GM12878 (cell line): ENCODE measurements at regions not wholly inside any gene's neighbourhood (a gene's known extent, or its start where the extent isn't known, plus 50 kb on each side); places are given as distances from the start of the nearest gene placed in this dataset.

ENCODE experiments used
- ATAC-seq: fragments of 200-7000 bp; cut with Tn5 transposase; 3 replicates; pipeline ENCODE4 v1.9.1; 2020; ENCODE audit warnings: mild to moderate bottlenecking, moderate library complexity
- BruUV-seq: library from RNA; stranded (reverse); fragments of 400-500 nt; replicated peaks from 2 replicates; lab custom pipeline; 2021; lab: Mats Ljungman, UMichigan
- CTCF ChIA-PET: fragments of 300-600 bp; sonication (Branson Sonifier 250); formaldehyde crosslinking; extraction: SDS; loops from one replicate; lab custom pipeline; 2021; ENCODE audit warnings: inconsistent platforms; lab: Yijun Ruan, JAX
- POLR2A ChIA-PET: fragments of 350-600 bp; formaldehyde crosslinking; extraction: SDS; loops from one replicate; lab custom pipeline; 2021; ENCODE audit warnings: inconsistent platforms; lab: Charles Lee
- RAD21 ChIA-PET: fragments of 300-600 bp; sonication (Branson Sonifier 250); formaldehyde crosslinking; loops from one replicate; lab custom pipeline; 2023; ENCODE audit warnings: antibody characterized with exemption; ENCODE audit not compliant: unreplicated experiment; lab: Charles Lee
- SMC1A ChIA-PET: fragments of 300-600 bp; sonication (Branson Sonifier 250); formaldehyde crosslinking; loops from one replicate; lab custom pipeline; 2023; ENCODE audit not compliant: unreplicated experiment, uncharacterized antibody; lab: Charles Lee
- DNase-seq: peaks from one replicate; pipeline ENCODE4 v3.0.0-alpha.2; 2011; ENCODE audit warnings: low read depth, low spot score
- FAIRE-seq: peaks from 3 replicates; lab custom pipeline; 2011; peaks lifted over from hg19 to GRCh38; lab: Jason Lieb, UNC
- H2AFZ ChIP-seq: 2 replicates; pipeline ENCODE4 v1.6.0; 2011; ENCODE audit warnings: low read depth, low read length, control low read depth; ENCODE audit not compliant: control insufficient read depth
- H3K27ac ChIP-seq: 2 replicates; pipeline ENCODE4 v1.5.1; 2011; ENCODE audit warnings: control low read depth; ENCODE audit not compliant: control insufficient read depth, insufficient read depth
- H3K27me3 ChIP-seq, 2 experiments: replicated peaks in 1 of 2; 2 replicates each; pipeline versions ENCODE4 v1.6.0 to v1.6.1; 2011; ENCODE audit warnings: low read length in 1 of 2; ENCODE audit not compliant: control insufficient read depth in 2 of 2, insufficient read depth in 2 of 2
- H3K36me3 ChIP-seq, 2 experiments: 2 replicates each; pipeline ENCODE4 v1.5.1; 2011; ENCODE audit warnings: low read length in 1 of 2; ENCODE audit not compliant: control insufficient read depth in 2 of 2, insufficient read depth in 2 of 2
- H3K4me1 ChIP-seq: 2 replicates; pipeline ENCODE4 v1.6.1; 2011; ENCODE audit warnings: mild to moderate bottlenecking, low read length, moderate library complexity, mixed read lengths; ENCODE audit not compliant: control insufficient read depth, insufficient read depth
- H3K4me2 ChIP-seq: 2 replicates; pipeline ENCODE4 v1.6.0; 2011; ENCODE audit warnings: control low read depth; ENCODE audit not compliant: control insufficient read depth, insufficient read depth
- H3K4me3 ChIP-seq: fragments of 200-600 bp; sonication (generic); 2 replicates; pipeline ENCODE4 v1.5.1; 2016
- H3K79me2 ChIP-seq: 2 replicates; pipeline ENCODE4 v1.6.0; 2011; ENCODE audit warnings: low read length; ENCODE audit not compliant: control insufficient read depth, insufficient read depth
- H3K9ac ChIP-seq: 2 replicates; pipeline ENCODE4 v1.8.0; 2011; ENCODE audit warnings: low read length, control low read depth, mixed read lengths; ENCODE audit not compliant: control insufficient read depth, insufficient read depth
- H3K9me3 ChIP-seq: replicated peaks from 3 replicates; pipeline ENCODE4 v1.5.1; 2011; ENCODE audit warnings: mild to moderate bottlenecking, low read length; ENCODE audit not compliant: control insufficient read depth, insufficient read depth
- H4K20me1 ChIP-seq: 2 replicates; pipeline ENCODE4 v1.6.0; 2011; ENCODE audit not compliant: control insufficient read depth, insufficient read depth
- CBX5 ChIP-seq: sonication (generic); IDR thresholded peaks from 2 replicates; pipeline ENCODE4 v1.6.1; 2016; ENCODE audit warnings: low read depth, moderate library complexity, mild to moderate bottlenecking, inconsistent platforms
- IKZF1 ChIP-seq: fragments of 450-650 bp; conservative IDR thresholded peaks from 2 replicates; pipeline ENCODE4 v1.6.1; 2017; ENCODE audit warnings: antibody characterized with exemption, mild to moderate bottlenecking
- NFXL1 ChIP-seq: fragments of 450-650 bp; IDR thresholded peaks from 2 replicates; pipeline ENCODE4 v1.6.1; 2017; ENCODE audit warnings: antibody characterized with exemption, mild to moderate bottlenecking, borderline replicate concordance
- RBBP5 ChIP-seq: fragments of 200-600 bp; sonication (generic); conservative IDR thresholded peaks from 2 replicates; pipeline ENCODE4 v1.6.1; 2016
- RELA ChIP-seq: fragments of 450-650 bp; IDR thresholded peaks from 2 replicates; pipeline ENCODE4 v1.8.0; 2014; ENCODE audit warnings: borderline replicate concordance; ENCODE audit not compliant: partially characterized antibody
- RUNX3 ChIP-seq: IDR thresholded peaks from 2 replicates; pipeline ENCODE4 v1.6.1; 2012; ENCODE audit warnings: low read length, inconsistent platforms
- SMAD5 ChIP-seq: IDR thresholded peaks from 2 replicates; pipeline ENCODE4 v1.6.1; 2016; ENCODE audit warnings: antibody characterized with exemption, low read depth
- SMC3 ChIP-seq: IDR thresholded peaks from 2 replicates; pipeline ENCODE4 v1.6.1; 2011; ENCODE audit warnings: low read length, improper control_type of control experiment, borderline replicate concordance
- SREBF1 ChIP-seq: IDR thresholded peaks from 2 replicates; pipeline ENCODE4 v1.6.1; 2012; ENCODE audit warnings: mild to moderate bottlenecking, low read length
- STAT3 ChIP-seq: IDR thresholded peaks from 2 replicates; pipeline ENCODE4 v1.6.1; 2011; ENCODE audit warnings: low read depth, low read length, improper control_type of control experiment
- SUPT20H ChIP-seq: IDR thresholded peaks from 2 replicates; pipeline ENCODE4 v1.6.1; 2011; ENCODE audit warnings: low read depth, mild to moderate bottlenecking, low read length, moderate library complexity, borderline replicate concordance; ENCODE audit not compliant: control insufficient read depth
- TCF12 ChIP-seq: IDR thresholded peaks from 2 replicates; pipeline ENCODE4 v1.6.1; 2011; ENCODE audit warnings: low read depth, mild to moderate bottlenecking, low read length
- ZSCAN29 ChIP-seq: fragments of 450-650 bp; IDR thresholded peaks from 2 replicates; pipeline ENCODE4 v1.6.1; 2017; ENCODE audit warnings: mild to moderate bottlenecking, moderate library complexity
- WGBS: methylation state at CpG from one replicate; pipeline ENCODE4 v1.1.6; 2016; ENCODE audit warnings: low lambda C conversion rate; ENCODE audit not compliant: insufficient replicate concordance, insufficient coverage; ENCODE audit errors: missing lambda C conversion rate; 5-methylcytosine and 5-hydroxymethylcytosine counted together
- in situ Hi-C: fragments of 300-500 bp; cut with MboI; formaldehyde crosslinking; loops from 9 replicates; pipeline ENCODE4 v1.14.3; 2018; ENCODE audit warnings: mixed read lengths
- intact Hi-C: fragments of 100-400 bp; cut with micrococcal nuclease; formaldehyde crosslinking; loops from one replicate; pipeline ENCODE4 v1.14.2; 2022; ENCODE audit not compliant: unreplicated experiment
- TF ChIP-seq, protein P1 (sequence below): fragments of 450-650 bp; IDR thresholded peaks from 2 replicates; pipeline ENCODE4 v1.6.1; 2017; ENCODE audit warnings: mild to moderate bottlenecking
- TF ChIP-seq, protein P2 (sequence below): fragments of 450-650 bp; IDR thresholded peaks from 2 replicates; pipeline ENCODE4 v1.6.1; 2016; ENCODE audit warnings: mild to moderate bottlenecking
- TF ChIP-seq, protein P3 (sequence below): fragments of 450-650 bp; IDR thresholded peaks from 2 replicates; pipeline ENCODE4 v1.6.1; 2017; ENCODE audit warnings: mild to moderate bottlenecking, moderate library complexity
- TF ChIP-seq, protein P4 (sequence below): IDR thresholded peaks from 2 replicates; pipeline ENCODE4 v1.6.1; 2012; ENCODE audit warnings: low read depth, low read length, improper control_type of control experiment
- TF ChIP-seq, protein P5 (sequence below): fragments of 450-650 bp; IDR thresholded peaks from 2 replicates; pipeline ENCODE4 v1.6.1; 2014; ENCODE audit warnings: mild to moderate bottlenecking

DNA sequence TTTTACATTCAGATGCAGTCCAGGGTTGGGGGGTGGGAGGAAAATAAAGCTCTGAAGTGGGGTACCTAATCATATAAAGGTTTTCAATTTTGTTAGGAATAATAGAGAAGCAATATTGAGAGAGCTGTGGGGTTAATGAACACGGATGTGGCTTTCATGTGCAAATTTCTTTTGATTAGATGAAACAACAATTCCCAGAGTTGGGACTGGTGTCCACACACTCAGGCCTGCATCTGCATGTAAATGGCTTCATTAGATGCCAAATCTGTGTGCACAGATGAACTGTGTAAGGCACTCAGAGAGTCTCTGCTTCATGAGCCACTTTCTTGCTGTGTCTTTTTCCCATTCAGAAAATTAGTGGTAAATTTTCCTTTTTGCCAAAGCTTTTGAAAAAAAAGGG is 377.1 kb upstream of the NOVA1 start:
- no peak for ATAC-seq
- ChIA-PET RAD21 (no interaction called here), SMC1A (no interaction called here), POLR2A (no interaction called here), CTCF (no interaction called here)
- Histone ChIP-seq H3K36me3 (no peaks in the 10 kb centered on the region), H3K9ac (no peak overlapping the region), H3K9me3 (no peaks in the 10 kb centered on the region), H3K79me2 (no peaks in the 10 kb centered on the region), H4K20me1 (no peaks in the 10 kb centered on the region), H3K4me1 (no peaks in the 10 kb centered on the region), H3K4me2 (no peak overlapping the region), H3K27ac (no peak overlapping the region), H3K4me3 (no peak overlapping the region), H2AFZ (no peak overlapping the region), H3K27me3 (no peaks in the 10 kb centered on the region)
- intact Hi-C loops (no loop called here), in situ Hi-C loops (no loop called here)
- no peak for DNase-seq
- 0% methylated on average over 1 of the region's 1 CpG for WGBS
- no TSS peak for BruUV-seq
- FAIRE-seq: no peak
- no peak for TF ChIP-seq ZSCAN29
- TF ChIP-seq TCF12: no peak
- TF ChIP-seq, protein P1, sequence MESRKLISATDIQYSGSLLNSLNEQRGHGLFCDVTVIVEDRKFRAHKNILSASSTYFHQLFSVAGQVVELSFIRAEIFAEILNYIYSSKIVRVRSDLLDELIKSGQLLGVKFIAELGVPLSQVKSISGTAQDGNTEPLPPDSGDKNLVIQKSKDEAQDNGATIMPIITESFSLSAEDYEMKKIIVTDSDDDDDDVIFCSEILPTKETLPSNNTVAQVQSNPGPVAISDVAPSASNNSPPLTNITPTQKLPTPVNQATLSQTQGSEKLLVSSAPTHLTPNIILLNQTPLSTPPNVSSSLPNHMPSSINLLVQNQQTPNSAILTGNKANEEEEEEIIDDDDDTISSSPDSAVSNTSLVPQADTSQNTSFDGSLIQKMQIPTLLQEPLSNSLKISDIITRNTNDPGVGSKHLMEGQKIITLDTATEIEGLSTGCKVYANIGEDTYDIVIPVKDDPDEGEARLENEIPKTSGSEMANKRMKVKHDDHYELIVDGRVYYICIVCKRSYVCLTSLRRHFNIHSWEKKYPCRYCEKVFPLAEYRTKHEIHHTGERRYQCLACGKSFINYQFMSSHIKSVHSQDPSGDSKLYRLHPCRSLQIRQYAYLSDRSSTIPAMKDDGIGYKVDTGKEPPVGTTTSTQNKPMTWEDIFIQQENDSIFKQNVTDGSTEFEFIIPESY: no peak
- TF ChIP-seq NFXL1: no peak
- no peak for TF ChIP-seq SUPT20H
- no peak for TF ChIP-seq SREBF1
- TF ChIP-seq SMC3: no peak
- TF ChIP-seq, protein P2, sequence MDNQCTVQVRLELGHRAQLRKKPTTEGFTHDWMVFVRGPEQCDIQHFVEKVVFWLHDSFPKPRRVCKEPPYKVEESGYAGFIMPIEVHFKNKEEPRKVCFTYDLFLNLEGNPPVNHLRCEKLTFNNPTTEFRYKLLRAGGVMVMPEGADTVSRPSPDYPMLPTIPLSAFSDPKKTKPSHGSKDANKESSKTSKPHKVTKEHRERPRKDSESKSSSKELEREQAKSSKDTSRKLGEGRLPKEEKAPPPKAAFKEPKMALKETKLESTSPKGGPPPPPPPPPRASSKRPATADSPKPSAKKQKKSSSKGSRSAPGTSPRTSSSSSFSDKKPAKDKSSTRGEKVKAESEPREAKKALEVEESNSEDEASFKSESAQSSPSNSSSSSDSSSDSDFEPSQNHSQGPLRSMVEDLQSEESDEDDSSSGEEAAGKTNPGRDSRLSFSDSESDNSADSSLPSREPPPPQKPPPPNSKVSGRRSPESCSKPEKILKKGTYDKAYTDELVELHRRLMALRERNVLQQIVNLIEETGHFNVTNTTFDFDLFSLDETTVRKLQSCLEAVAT: no peak
- TF ChIP-seq STAT3: no peak
- TF ChIP-seq IKZF1: no peak
- TF ChIP-seq, protein P3, sequence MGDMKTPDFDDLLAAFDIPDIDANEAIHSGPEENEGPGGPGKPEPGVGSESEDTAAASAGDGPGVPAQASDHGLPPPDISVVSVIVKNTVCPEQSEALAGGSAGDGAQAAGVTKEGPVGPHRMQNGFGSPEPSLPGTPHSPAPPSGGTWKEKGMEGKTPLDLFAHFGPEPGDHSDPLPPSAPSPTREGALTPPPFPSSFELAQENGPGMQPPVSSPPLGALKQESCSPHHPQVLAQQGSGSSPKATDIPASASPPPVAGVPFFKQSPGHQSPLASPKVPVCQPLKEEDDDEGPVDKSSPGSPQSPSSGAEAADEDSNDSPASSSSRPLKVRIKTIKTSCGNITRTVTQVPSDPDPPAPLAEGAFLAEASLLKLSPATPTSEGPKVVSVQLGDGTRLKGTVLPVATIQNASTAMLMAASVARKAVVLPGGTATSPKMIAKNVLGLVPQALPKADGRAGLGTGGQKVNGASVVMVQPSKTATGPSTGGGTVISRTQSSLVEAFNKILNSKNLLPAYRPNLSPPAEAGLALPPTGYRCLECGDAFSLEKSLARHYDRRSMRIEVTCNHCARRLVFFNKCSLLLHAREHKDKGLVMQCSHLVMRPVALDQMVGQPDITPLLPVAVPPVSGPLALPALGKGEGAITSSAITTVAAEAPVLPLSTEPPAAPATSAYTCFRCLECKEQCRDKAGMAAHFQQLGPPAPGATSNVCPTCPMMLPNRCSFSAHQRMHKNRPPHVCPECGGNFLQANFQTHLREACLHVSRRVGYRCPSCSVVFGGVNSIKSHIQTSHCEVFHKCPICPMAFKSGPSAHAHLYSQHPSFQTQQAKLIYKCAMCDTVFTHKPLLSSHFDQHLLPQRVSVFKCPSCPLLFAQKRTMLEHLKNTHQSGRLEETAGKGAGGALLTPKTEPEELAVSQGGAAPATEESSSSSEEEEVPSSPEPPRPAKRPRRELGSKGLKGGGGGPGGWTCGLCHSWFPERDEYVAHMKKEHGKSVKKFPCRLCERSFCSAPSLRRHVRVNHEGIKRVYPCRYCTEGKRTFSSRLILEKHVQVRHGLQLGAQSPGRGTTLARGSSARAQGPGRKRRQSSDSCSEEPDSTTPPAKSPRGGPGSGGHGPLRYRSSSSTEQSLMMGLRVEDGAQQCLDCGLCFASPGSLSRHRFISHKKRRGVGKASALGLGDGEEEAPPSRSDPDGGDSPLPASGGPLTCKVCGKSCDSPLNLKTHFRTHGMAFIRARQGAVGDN: no peak
- no peak for TF ChIP-seq SMAD5
- TF ChIP-seq CBX5: no peak
- no peak for TF ChIP-seq RELA
- TF ChIP-seq, protein P4, sequence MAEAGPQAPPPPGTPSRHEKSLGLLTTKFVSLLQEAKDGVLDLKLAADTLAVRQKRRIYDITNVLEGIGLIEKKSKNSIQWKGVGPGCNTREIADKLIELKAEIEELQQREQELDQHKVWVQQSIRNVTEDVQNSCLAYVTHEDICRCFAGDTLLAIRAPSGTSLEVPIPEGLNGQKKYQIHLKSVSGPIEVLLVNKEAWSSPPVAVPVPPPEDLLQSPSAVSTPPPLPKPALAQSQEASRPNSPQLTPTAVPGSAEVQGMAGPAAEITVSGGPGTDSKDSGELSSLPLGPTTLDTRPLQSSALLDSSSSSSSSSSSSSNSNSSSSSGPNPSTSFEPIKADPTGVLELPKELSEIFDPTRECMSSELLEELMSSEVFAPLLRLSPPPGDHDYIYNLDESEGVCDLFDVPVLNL: no peak
- no peak for TF ChIP-seq RUNX3
- TF ChIP-seq RBBP5: no peak
- TF ChIP-seq, protein P5, sequence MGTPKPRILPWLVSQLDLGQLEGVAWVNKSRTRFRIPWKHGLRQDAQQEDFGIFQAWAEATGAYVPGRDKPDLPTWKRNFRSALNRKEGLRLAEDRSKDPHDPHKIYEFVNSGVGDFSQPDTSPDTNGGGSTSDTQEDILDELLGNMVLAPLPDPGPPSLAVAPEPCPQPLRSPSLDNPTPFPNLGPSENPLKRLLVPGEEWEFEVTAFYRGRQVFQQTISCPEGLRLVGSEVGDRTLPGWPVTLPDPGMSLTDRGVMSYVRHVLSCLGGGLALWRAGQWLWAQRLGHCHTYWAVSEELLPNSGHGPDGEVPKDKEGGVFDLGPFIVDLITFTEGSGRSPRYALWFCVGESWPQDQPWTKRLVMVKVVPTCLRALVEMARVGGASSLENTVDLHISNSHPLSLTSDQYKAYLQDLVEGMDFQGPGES: no peak
